Kidney (tissue), 13 donors: ENCODE measurements at regions not wholly inside any gene's neighbourhood (a gene's known extent, or its start where the extent isn't known, plus 50 kb on each side); places are given as distances from the start of the nearest gene placed in this dataset.

ENCODE experiments used
- DNase-seq, 5 donors: peaks; one replicate each; pipeline ENCODE4 v3.0.0-alpha.2; 2013 to 2020
- FAIRE-seq: peaks from 2 replicates; lab custom pipeline; 2012; peaks lifted over from hg19 to GRCh38; lab: Jason Lieb, UNC
- H3K27ac ChIP-seq, 2 donors: one replicate each; pipeline ENCODE4 v1.7.0; 2013; ENCODE audit warnings: low read depth in 2 of 2, low read length in 2 of 2, inconsistent platforms in 1 of 2
- H3K27me3 ChIP-seq: one replicate; pipeline ENCODE4 v1.7.1; 2013; ENCODE audit warnings: low read length, inconsistent platforms; ENCODE audit not compliant: control insufficient read depth, insufficient read depth
- H3K36me3 ChIP-seq, 3 donors: one replicate each; pipeline versions ENCODE4 v1.7.0 to v1.7.1; 2013; ENCODE audit warnings: low read length in 3 of 3, control low read depth in 1 of 3, inconsistent platforms in 1 of 3; ENCODE audit not compliant: insufficient read depth in 3 of 3, control insufficient read depth in 2 of 3
- H3K4me1 ChIP-seq, 3 donors: one replicate each; pipeline versions ENCODE4 v1.7.0 to v1.7.1; 2013; ENCODE audit warnings: low read length in 3 of 3, inconsistent platforms in 1 of 3, low read depth in 1 of 3; ENCODE audit not compliant: control insufficient read depth in 2 of 3, insufficient read depth in 2 of 3
- H3K4me3 ChIP-seq, 3 donors: one replicate each; pipeline versions ENCODE4 v1.7.0 to v1.8.1; 2013; ENCODE audit warnings: low read length in 3 of 3, control low read depth in 1 of 3, inconsistent platforms in 1 of 3
- H3K9ac ChIP-seq, 3 donors: one replicate each; pipeline versions ENCODE4 v1.7.0 to v1.7.1; 2013; ENCODE audit warnings: low read length in 3 of 3, control low read depth in 1 of 3, inconsistent platforms in 1 of 3
- H3K9me3 ChIP-seq, 3 donors: one replicate each; pipeline versions ENCODE4 v1.7.0 to v1.7.1; 2013; ENCODE audit warnings: low read length in 3 of 3, control low read depth in 1 of 3, inconsistent platforms in 1 of 3; ENCODE audit not compliant: control insufficient read depth in 2 of 3, insufficient read depth in 1 of 3
- intact Hi-C: fragments of 100-400 bp; cut with DNase I; formaldehyde crosslinking; loops from one replicate; pipeline ENCODE4 v1.11.1; 2022
- TF ChIP-seq, protein P1 (sequence below): IDR thresholded peaks from 3 replicates; pipeline ENCODE4 v1.5.1; 2012; ENCODE audit warnings: mild to moderate bottlenecking, moderate library complexity, borderline replicate concordance; ENCODE audit not compliant: insufficient read depth; ENCODE audit errors: extremely low read depth
- donor health status: control.
- donor health status: control.
- donor health status: control.
- donor health status: control.
- donor health status: control.
- donor health status: DM: yes; HTN: yes; CAD: no.
- donor health status: Normal renal cell carcinoma (clear cell type).

DNA sequence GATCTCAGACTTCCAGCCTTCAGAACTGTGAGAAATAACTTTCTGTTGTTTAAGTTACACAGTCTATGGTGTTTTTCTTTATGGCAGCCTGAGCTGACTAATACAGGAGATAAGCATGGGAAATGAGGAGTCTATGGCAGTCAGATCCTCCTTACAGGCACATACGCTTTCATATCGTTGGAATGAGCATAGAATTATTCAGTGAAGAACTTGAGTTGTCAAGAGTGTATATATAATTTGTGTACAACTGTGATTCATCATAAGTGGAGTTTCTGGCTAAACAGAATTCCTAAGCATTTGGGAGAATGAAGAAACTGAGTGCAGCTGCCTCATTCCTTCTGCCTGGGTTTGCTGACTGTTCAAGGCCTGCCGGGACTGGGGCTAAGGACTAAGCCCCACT, 516.7 kb downstream of the ADRA2A start:
- FAIRE-seq (no peak), DNase-seq (no peak)
- H3K4me1 ChIP-seq, result peaks cover 0 to 3% (median 0%) of the 10 kb centered on the region in 3 donors
- TF ChIP-seq, protein P1, sequence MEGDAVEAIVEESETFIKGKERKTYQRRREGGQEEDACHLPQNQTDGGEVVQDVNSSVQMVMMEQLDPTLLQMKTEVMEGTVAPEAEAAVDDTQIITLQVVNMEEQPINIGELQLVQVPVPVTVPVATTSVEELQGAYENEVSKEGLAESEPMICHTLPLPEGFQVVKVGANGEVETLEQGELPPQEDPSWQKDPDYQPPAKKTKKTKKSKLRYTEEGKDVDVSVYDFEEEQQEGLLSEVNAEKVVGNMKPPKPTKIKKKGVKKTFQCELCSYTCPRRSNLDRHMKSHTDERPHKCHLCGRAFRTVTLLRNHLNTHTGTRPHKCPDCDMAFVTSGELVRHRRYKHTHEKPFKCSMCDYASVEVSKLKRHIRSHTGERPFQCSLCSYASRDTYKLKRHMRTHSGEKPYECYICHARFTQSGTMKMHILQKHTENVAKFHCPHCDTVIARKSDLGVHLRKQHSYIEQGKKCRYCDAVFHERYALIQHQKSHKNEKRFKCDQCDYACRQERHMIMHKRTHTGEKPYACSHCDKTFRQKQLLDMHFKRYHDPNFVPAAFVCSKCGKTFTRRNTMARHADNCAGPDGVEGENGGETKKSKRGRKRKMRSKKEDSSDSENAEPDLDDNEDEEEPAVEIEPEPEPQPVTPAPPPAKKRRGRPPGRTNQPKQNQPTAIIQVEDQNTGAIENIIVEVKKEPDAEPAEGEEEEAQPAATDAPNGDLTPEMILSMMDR, result no peak
- H3K27ac ChIP-seq, result no peak overlapping the region
- no peaks in the 10 kb centered on the region for H3K27me3 ChIP-seq
- H3K36me3 ChIP-seq, result no peaks in the 10 kb centered on the region
- intact Hi-C loops, result no loop called here
- H3K9me3 ChIP-seq, result no peaks in the 10 kb centered on the region
- no peak overlapping the region for H3K9ac ChIP-seq
- no peak overlapping the region for H3K4me3 ChIP-seq

DNA sequence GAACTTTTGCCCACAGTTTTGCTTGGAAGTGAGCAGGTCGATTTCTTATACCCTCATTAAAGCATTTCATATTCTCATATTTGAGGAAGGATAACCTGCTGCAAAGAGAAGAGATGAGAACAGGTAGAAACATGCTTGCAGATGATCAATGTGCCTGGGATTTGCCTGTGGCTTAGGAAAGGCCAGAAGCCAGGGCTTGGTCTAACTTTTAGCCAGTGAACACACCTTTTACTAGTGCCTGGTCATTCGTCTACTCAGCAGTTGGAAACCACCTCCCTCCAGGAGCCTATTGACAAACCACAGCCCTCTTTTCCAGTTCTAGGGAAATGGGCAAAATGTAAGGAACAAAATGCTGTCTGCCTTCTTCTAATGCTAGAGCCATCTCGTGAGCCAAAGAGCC, 518.3 kb downstream of the ADRA2A start:
- H3K36me3 ChIP-seq, result no peaks in the 10 kb centered on the region
- H3K4me1 ChIP-seq, result peaks cover 0 to 3% (median 0%) of the 10 kb centered on the region in 3 donors
- H3K9ac ChIP-seq, result no peak overlapping the region
- H3K27ac ChIP-seq, result no peak overlapping the region
- H3K27me3 ChIP-seq, result no peaks in the 10 kb centered on the region
- intact Hi-C loops, result no loop called here
- H3K4me3 ChIP-seq, result no peak overlapping the region
- H3K9me3 ChIP-seq, result no peaks in the 10 kb centered on the region
- FAIRE-seq (no peak), DNase-seq (no peak)
- TF ChIP-seq, protein P1, result no peak

DNA sequence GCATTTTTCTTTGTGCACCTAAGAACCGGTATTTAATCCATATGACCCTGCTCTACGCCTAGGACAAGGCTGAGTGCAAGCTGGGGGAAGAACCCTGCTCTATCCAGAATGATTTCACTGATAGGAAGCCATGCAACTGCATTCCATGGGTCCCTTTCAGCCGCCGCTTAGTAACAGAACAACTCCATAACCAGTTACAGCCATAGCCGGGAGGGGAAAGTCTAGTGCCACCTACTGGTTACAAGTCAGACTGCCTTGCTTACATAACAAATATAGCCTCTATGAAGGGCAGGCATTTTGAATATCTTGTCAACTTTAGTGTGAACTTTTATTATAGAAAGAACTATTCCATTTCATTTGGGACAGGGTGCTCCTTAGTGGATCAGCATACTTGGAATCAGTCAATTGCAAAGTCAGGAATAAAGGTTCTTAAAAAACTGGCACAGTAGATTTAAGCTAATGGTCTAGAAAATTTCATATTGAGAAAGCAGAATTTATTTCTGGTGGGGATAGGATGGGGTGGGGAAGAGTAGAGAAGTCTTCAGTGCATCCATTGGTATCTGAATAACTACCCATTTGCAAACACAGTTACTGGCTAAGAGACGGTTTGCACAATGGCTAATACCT, 521.7 kb downstream of the ADRA2A start:
- FAIRE-seq (peak; percentile 65), DNase-seq (peak in 4 of 5 donors; percentile 62 to 80 (median 76))
- H3K27ac ChIP-seq, result no peak overlapping the region

More for the DNA sequence above, 521.7 kb downstream of the ADRA2A start:
- H3K36me3 ChIP-seq, result no peaks in the 10 kb centered on the region
- H3K4me3 ChIP-seq, result peak overlapping the region in 1 of 3 donors; percentile 29
- H3K9ac ChIP-seq, result no peak overlapping the region
- intact Hi-C loops, result no loop called here
- no peaks in the 10 kb centered on the region for H3K9me3 ChIP-seq
- H3K27me3 ChIP-seq, result no peaks in the 10 kb centered on the region
- H3K4me1 ChIP-seq, result peaks cover 0 to 3% (median 0%) of the 10 kb centered on the region in 3 donors
- TF ChIP-seq, protein P1, result peak; percentile 80
